Thyroid gland (tissue), 4 donors: ENCODE measurements at regions not wholly inside any gene's neighbourhood (a gene's known extent, or its start where the extent isn't known, plus 50 kb on each side); places are given as distances from the start of the nearest gene placed in this dataset.

Source experiments
- DNase-seq, 2 donors: peaks; one replicate each; pipeline ENCODE4 v3.0.0-alpha.2; 2019
- H3K27ac ChIP-seq, 3 donors: fragments of 200-600 bp; sonication (generic); 1 replicate in 2 of 3; 2 replicates in 1 of 3; pipeline ENCODE4 v1.5.1; 2016 to 2019; ENCODE audit warnings: mild to moderate bottlenecking in 1 of 3, moderate library complexity in 1 of 3
- H3K27me3 ChIP-seq: fragments of 200-600 bp; sonication (generic); one replicate; pipeline ENCODE4 v1.5.1; 2019
- H3K36me3 ChIP-seq, 2 donors: fragments of 200-600 bp; sonication (generic); one replicate each; pipeline ENCODE4 v1.5.1; 2016 to 2019
- H3K4me1 ChIP-seq, 2 donors: fragments of 200-600 bp; sonication (generic); one replicate each; pipeline ENCODE4 v1.5.1; 2017 to 2019
- H3K4me3 ChIP-seq, 3 donors: fragments of 200-600 bp; sonication (generic); replicated peaks in 1 of 3; 1 replicate in 2 of 3; 2 replicates in 1 of 3; pipeline ENCODE4 v1.5.1; 2016; ENCODE audit warnings: mild to moderate bottlenecking in 1 of 3
- H3K9me3 ChIP-seq: fragments of 200-600 bp; sonication (generic); one replicate; pipeline ENCODE4 v1.5.1; 2017
- CTCF ChIP-seq, 6 experiments: fragments of 200-600 bp in 3 of 6; fragments of 450-650 bp in 3 of 6; sonication (generic) in 3 of 6; IDR thresholded peaks; one replicate each; pipeline ENCODE4 v1.5.1; 2016 to 2019; ENCODE audit warnings: antibody characterized with exemption in 6 of 6, mild to moderate bottlenecking in 2 of 6, inconsistent platforms in 1 of 6, moderate library complexity in 1 of 6
- POLR2A ChIP-seq, 2 donors: fragments of 450-650 bp; IDR thresholded peaks; one replicate each; pipeline ENCODE4 v1.6.1; 2017; ENCODE audit warnings: antibody characterized with exemption in 2 of 2, mild to moderate bottlenecking in 2 of 2, moderate library complexity in 1 of 2
- WGBS, 2 donors: methylation state at CpG; one replicate each; pipeline ENCODE4 v1.1.5; 2017; 5-methylcytosine and 5-hydroxymethylcytosine counted together
- intact Hi-C: fragments of 100-400 bp; cut with DNase I; formaldehyde crosslinking; loops from one replicate; pipeline ENCODE4 v1.15.1; 2023

GRCh38 chr18:67794521-67794920 lies 278.0 kb upstream of the DSEL start:
- no peaks in the 10 kb centered on the region for H3K27me3 ChIP-seq
- H3K4me3 ChIP-seq = no peak overlapping the region
- no peak for DNase-seq
- no peaks in the 10 kb centered on the region for H3K36me3 ChIP-seq
- TF ChIP-seq CTCF (IDR thresholded peaks at IDR 0.05) = no peak
- no peak for TF ChIP-seq POLR2A (IDR thresholded peaks at IDR 0.05)
- no peaks in the 10 kb centered on the region for H3K9me3 ChIP-seq
- intact Hi-C loops = no loop called here
- no peak overlapping the region for H3K27ac ChIP-seq
- H3K4me1 ChIP-seq = no peaks in the 10 kb centered on the region
- WGBS, 2 donors = 55 to 76% methylated on average over 2 of the region's 2 CpGs

GRCh38 chr18:67790527-67790926 lies 274.0 kb upstream of the DSEL start:
- Histone ChIP-seq H3K4me3 (no peak overlapping the region), H3K27ac (no peak overlapping the region), H3K9me3 (no peaks in the 10 kb centered on the region), H3K4me1 (no peaks in the 10 kb centered on the region), H3K36me3 (no peaks in the 10 kb centered on the region), H3K27me3 (no peaks in the 10 kb centered on the region)
- no peak for TF ChIP-seq CTCF (IDR thresholded peaks at IDR 0.05)
- no peak for TF ChIP-seq POLR2A (IDR thresholded peaks at IDR 0.05)
- DNase-seq = no peak
- 89 to 90% methylated on average over 3 of the region's 3 CpGs for WGBS, 2 donors
- intact Hi-C loops = no loop called here

- intact Hi-C loops = no loop called here
- WGBS, 2 donors = 84 to 91% methylated on average over 9 of the region's 9 CpGs
These were observed 272.6 kb upstream of the DSEL start for GRCh38 chr18:67789165-67789545.

GRCh38 chr18:67788310-67789164 lies 272.0 kb upstream of the DSEL start:
- Histone ChIP-seq H3K9me3 (no peaks in the 10 kb centered on the region), H3K36me3 (no peaks in the 10 kb centered on the region), H3K27ac (no peak overlapping the region), H3K27me3 (no peaks in the 10 kb centered on the region), H3K4me3 (no peak overlapping the region), H3K4me1 (no peaks in the 10 kb centered on the region)
- no peak for TF ChIP-seq CTCF (IDR thresholded peaks at IDR 0.05)
- no peak for DNase-seq
- intact Hi-C loops = no loop called here
- 85 to 87% methylated on average over 12 of the region's 12 CpGs for WGBS, 2 donors

More at GRCh38 chr18:67789165-67789545, 272.6 kb upstream of the DSEL start:
- no peak for DNase-seq
- Histone ChIP-seq H3K27me3 (no peaks in the 10 kb centered on the region), H3K27ac (no peak overlapping the region), H3K4me3 (no peak overlapping the region), H3K4me1 (no peaks in the 10 kb centered on the region), H3K9me3 (no peaks in the 10 kb centered on the region), H3K36me3 (no peaks in the 10 kb centered on the region)
- TF ChIP-seq POLR2A (IDR thresholded peaks at IDR 0.05) (no peak), CTCF (IDR thresholded peaks at IDR 0.05) (no peak)

GRCh38 chr18:67783196-67783946 lies 266.9 kb upstream of the DSEL start:
- Histone ChIP-seq H3K27me3 (no peaks in the 10 kb centered on the region), H3K4me3 (no peak overlapping the region), H3K9me3 (no peaks in the 10 kb centered on the region), H3K27ac (no peak overlapping the region), H3K36me3 (no peaks in the 10 kb centered on the region), H3K4me1 (no peaks in the 10 kb centered on the region)
- TF ChIP-seq CTCF (IDR thresholded peaks at IDR 0.05) = no peak
- TF ChIP-seq POLR2A (IDR thresholded peaks at IDR 0.05) = no peak
- intact Hi-C loops = no loop called here
- no peak for DNase-seq
- 93 to 100% methylated on average over 1 of the region's 1 CpG for WGBS, 2 donors
